Karpas-422 (cell line): ENCODE measurements at regions not wholly inside any gene's neighbourhood (a gene's known extent, or its start where the extent isn't known, plus 50 kb on each side); places are given as distances from the start of the nearest gene placed in this dataset.
A peak's percentile ranks its signal among the peaks of the same experiment; 100 is the strongest.

Source experiments
- DNase-seq: peaks from one replicate; pipeline ENCODE4 v3.0.0-alpha.2; 2015
- H2AFZ ChIP-seq: fragments of 200-600 bp; sonication (generic); 2 replicates; pipeline ENCODE4 v1.6.1; 2014; ENCODE audit warnings: antibody characterized with exemption, low read length, mixed read lengths
- H3K27ac ChIP-seq: fragments of 200-600 bp; sonication (generic); 2 replicates; pipeline ENCODE4 v1.5.1; 2014; ENCODE audit warnings: mild to moderate bottlenecking, low read length, moderate library complexity
- H3K27me3 ChIP-seq: fragments of 200-600 bp; sonication (generic); 2 replicates; pipeline ENCODE4 v1.6.1; 2014; ENCODE audit warnings: low read length, mixed read lengths
- H3K36me3 ChIP-seq: fragments of 200-600 bp; sonication (generic); 2 replicates; pipeline ENCODE4 v1.6.1; 2014; ENCODE audit warnings: low read length, mixed read lengths; ENCODE audit not compliant: insufficient read depth
- H3K4me1 ChIP-seq: fragments of 200-600 bp; sonication (generic); 2 replicates; pipeline ENCODE4 v1.6.1; 2014; ENCODE audit warnings: mild to moderate bottlenecking, low read length, mixed read lengths
- H3K4me2 ChIP-seq: fragments of 200-600 bp; sonication (generic); 2 replicates; pipeline ENCODE4 v1.6.1; 2014; ENCODE audit warnings: low read length, low read depth, mild to moderate bottlenecking; ENCODE audit not compliant: poor library complexity, severe bottlenecking
- H3K4me3 ChIP-seq: fragments of 200-600 bp; sonication (generic); 2 replicates; pipeline ENCODE4 v1.5.1; 2014; ENCODE audit warnings: mild to moderate bottlenecking, antibody characterized with exemption, low read length, mixed read lengths
- H3K79me2 ChIP-seq: fragments of 200-600 bp; sonication (generic); 2 replicates; pipeline ENCODE4 v1.6.1; 2014; ENCODE audit warnings: mild to moderate bottlenecking, low read length, mixed read lengths
- H3K9ac ChIP-seq: fragments of 200-600 bp; sonication (generic); 2 replicates; pipeline ENCODE4 v1.6.0; 2014; ENCODE audit warnings: low read length
- H3K9me2 ChIP-seq: fragments of 200-600 bp; sonication (generic), shearing (Covaris generic); replicated peaks from 2 replicates; pipeline ENCODE4 v1.6.0; 2014; ENCODE audit warnings: mild to moderate bottlenecking, low read length, moderate library complexity; ENCODE audit not compliant: insufficient read depth
- H3K9me3 ChIP-seq: fragments of 300-700, 200-600 bp; sonication (generic); 2 replicates; pipeline ENCODE4 v1.6.1; 2014; ENCODE audit warnings: low read length, mixed read lengths
- H4K20me1 ChIP-seq: fragments of 200-600 bp; sonication (generic); 2 replicates; pipeline ENCODE4 v1.6.1; 2014; ENCODE audit warnings: mild to moderate bottlenecking, antibody characterized with exemption, low read length, low read depth; ENCODE audit not compliant: insufficient read depth

DNA sequence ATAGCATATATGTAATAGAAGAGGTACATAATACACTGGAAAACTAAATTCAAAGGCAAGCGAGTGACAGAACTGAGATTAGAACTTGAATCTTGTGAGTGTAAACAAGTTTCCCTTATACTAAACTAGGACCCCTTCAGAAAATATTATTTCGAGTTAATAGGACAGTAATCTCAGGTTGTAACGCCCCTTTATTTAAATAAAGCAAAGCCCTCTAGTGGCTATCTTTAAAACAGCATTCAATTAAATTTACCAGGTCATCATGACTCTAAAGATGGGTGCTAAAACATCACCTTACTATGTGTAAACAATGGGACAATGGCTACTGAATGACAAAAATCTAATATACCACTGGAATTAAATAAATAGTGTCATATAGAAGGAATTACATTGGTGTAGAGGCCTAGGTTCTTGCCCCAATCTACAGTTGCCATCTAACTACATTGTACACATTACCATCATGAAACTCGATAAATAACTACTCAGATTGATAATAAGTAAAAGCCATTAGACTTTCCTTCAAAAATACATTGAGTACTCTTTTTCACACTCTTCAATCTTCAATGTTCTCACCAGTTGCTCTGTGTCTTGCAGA is 255.4 kb upstream of the IRAK1BP1 start:
- H3K27ac ChIP-seq = no peak overlapping the region
- no peaks in the 10 kb centered on the region for H3K9me2 ChIP-seq
- H3K36me3 ChIP-seq = no peaks in the 10 kb centered on the region
- H3K27me3 ChIP-seq = no peaks in the 10 kb centered on the region
- H3K4me1 ChIP-seq = no peaks in the 10 kb centered on the region
- H3K4me3 ChIP-seq = no peak overlapping the region
- no peaks in the 10 kb centered on the region for H3K79me2 ChIP-seq
- no peak overlapping the region for H3K9ac ChIP-seq
- H3K4me2 ChIP-seq = no peak overlapping the region
- peak; percentile 71 for DNase-seq
- H2AFZ ChIP-seq = no peak overlapping the region
- H3K9me3 ChIP-seq = no peaks in the 10 kb centered on the region
- no peaks in the 10 kb centered on the region for H4K20me1 ChIP-seq

- H3K27ac ChIP-seq = no peak overlapping the region
- H3K9me2 ChIP-seq = no peaks in the 10 kb centered on the region
- H3K4me3 ChIP-seq = no peak overlapping the region
- no peaks in the 10 kb centered on the region for H3K9me3 ChIP-seq
- H3K79me2 ChIP-seq = no peaks in the 10 kb centered on the region
- no peak overlapping the region for H3K4me2 ChIP-seq
- H3K9ac ChIP-seq = no peak overlapping the region
- no peaks in the 10 kb centered on the region for H3K36me3 ChIP-seq
- H3K4me1 ChIP-seq = no peaks in the 10 kb centered on the region
- no peak for DNase-seq
- H3K27me3 ChIP-seq = no peaks in the 10 kb centered on the region
- H4K20me1 ChIP-seq = no peaks in the 10 kb centered on the region
- H2AFZ ChIP-seq = no peak overlapping the region
These were observed 252.4 kb upstream of the IRAK1BP1 start for GRCh38 chr6:78614961-78615360.

- no peak for DNase-seq
- Histone ChIP-seq H3K27me3 (no peaks in the 10 kb centered on the region), H3K4me3 (no peak overlapping the region), H4K20me1 (no peaks in the 10 kb centered on the region), H3K4me1 (no peaks in the 10 kb centered on the region), H3K36me3 (no peaks in the 10 kb centered on the region), H3K27ac (no peak overlapping the region), H3K79me2 (no peaks in the 10 kb centered on the region), H3K4me2 (no peak overlapping the region), H2AFZ (no peak overlapping the region), H3K9me2 (no peaks in the 10 kb centered on the region), H3K9me3 (no peaks in the 10 kb centered on the region), H3K9ac (no peak overlapping the region)
These were observed 251.9 kb upstream of the IRAK1BP1 start for GRCh38 chr6:78615430-78615904.

DNA sequence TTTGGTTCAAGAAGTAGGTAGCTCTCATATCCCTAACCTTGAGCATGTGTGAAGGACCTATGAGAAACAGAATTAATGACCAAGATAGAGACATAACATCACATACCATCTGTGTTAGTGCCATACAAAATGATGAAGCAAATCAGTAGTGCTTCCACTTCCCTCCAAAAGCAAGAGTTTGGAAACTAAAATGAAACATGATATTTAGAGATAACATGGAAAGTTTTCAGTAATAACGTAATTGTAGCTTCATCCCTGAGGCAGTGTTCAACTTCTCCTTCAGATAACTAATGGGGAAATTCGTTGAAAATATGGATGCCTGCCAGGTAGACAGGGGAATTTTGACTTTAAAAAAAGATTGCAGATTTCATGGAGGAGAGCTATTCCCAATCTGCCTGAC is 248.4 kb upstream of the IRAK1BP1 start:
- Histone ChIP-seq H3K4me3 (no peak overlapping the region), H3K36me3 (no peaks in the 10 kb centered on the region), H3K27ac (no peak overlapping the region), H4K20me1 (no peaks in the 10 kb centered on the region), H3K4me1 (no peaks in the 10 kb centered on the region), H3K9ac (no peak overlapping the region), H2AFZ (no peak overlapping the region), H3K9me3 (no peaks in the 10 kb centered on the region), H3K9me2 (no peaks in the 10 kb centered on the region), H3K27me3 (no peaks in the 10 kb centered on the region), H3K79me2 (no peaks in the 10 kb centered on the region), H3K4me2 (no peak overlapping the region)
- no peak for DNase-seq

- Histone ChIP-seq H2AFZ (no peak overlapping the region), H3K27me3 (no peaks in the 10 kb centered on the region), H3K79me2 (no peaks in the 10 kb centered on the region), H3K9me2 (no peaks in the 10 kb centered on the region), H3K4me2 (no peak overlapping the region), H3K9me3 (no peaks in the 10 kb centered on the region), H3K4me1 (no peaks in the 10 kb centered on the region), H3K4me3 (no peak overlapping the region), H3K36me3 (no peaks in the 10 kb centered on the region), H3K27ac (no peak overlapping the region), H3K9ac (no peak overlapping the region), H4K20me1 (no peaks in the 10 kb centered on the region)
- DNase-seq = no peak
These were observed 243.8 kb upstream of the IRAK1BP1 start for GRCh38 chr6:78623554-78623953.

DNA sequence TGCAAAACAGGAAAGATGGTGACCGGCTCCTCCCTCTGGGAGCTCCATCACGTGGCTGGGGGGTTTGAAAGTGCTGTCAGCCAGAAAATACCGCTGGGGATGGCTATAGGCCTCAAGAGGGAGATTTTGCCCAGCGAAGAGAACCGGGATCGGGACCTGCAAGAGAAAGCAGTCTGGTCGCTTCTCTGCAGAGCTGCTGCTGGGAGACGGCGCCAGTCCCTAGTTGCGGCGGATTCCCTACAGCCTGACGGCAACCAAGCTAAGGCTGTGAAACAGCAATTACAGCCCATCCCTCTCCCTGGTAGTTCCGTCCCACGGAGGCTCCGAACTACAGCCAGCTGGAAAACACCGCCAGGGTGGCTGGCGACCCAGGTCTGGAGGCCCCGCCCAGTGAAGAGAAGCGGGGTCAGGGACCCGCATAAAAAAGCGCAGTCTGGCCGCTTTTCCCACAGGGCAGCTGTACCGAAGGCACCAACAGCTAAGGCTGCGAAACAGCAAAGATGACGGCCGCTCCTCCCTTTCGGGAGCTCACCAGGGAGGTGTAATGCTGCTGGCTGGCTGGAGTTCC is 238.1 kb upstream of the IRAK1BP1 start:
- Histone ChIP-seq H3K4me3 (no peak overlapping the region), H3K9me2 (no peaks in the 10 kb centered on the region), H3K9ac (no peak overlapping the region), H3K9me3 (no peaks in the 10 kb centered on the region), H3K36me3 (no peaks in the 10 kb centered on the region), H4K20me1 (no peaks in the 10 kb centered on the region), H3K4me1 (no peaks in the 10 kb centered on the region), H2AFZ (no peak overlapping the region), H3K27ac (no peak overlapping the region), H3K27me3 (no peaks in the 10 kb centered on the region), H3K4me2 (no peak overlapping the region), H3K79me2 (no peaks in the 10 kb centered on the region)
- no peak for DNase-seq

- Histone ChIP-seq H3K27ac (no peak overlapping the region), H3K4me3 (no peak overlapping the region), H3K27me3 (no peaks in the 10 kb centered on the region), H2AFZ (no peak overlapping the region), H3K4me1 (no peaks in the 10 kb centered on the region), H3K9me2 (no peaks in the 10 kb centered on the region), H3K9ac (no peak overlapping the region), H4K20me1 (no peaks in the 10 kb centered on the region), H3K79me2 (no peaks in the 10 kb centered on the region), H3K9me3 (no peaks in the 10 kb centered on the region), H3K36me3 (no peaks in the 10 kb centered on the region), H3K4me2 (no peak overlapping the region)
- no peak for DNase-seq
These were observed 237.5 kb upstream of the IRAK1BP1 start for GRCh38 chr6:78629836-78630235.

DNA sequence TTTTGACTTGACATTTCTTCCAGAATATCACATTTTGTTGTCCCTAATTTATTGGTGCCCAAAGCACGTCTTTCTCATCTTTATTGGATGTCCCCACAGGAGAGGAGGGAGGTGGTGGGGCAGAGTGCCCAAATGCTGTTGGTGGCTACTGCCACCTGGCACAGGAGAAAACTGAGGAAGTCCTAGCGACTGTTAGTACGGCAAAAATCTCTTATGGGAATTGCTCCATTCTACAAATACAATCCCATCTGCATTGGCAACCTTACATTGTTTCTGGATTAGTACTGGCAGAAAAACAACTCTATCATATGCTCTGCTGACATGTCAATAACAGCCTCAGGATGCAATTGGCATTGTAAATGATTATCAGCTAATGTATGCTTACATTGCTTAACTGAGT is 235.4 kb upstream of the IRAK1BP1 start:
- Histone ChIP-seq H3K9ac (no peak overlapping the region), H3K9me2 (no peaks in the 10 kb centered on the region), H3K36me3 (no peaks in the 10 kb centered on the region), H3K4me3 (no peak overlapping the region), H3K4me1 (no peaks in the 10 kb centered on the region), H3K9me3 (no peaks in the 10 kb centered on the region), H3K27ac (no peak overlapping the region), H3K27me3 (no peaks in the 10 kb centered on the region), H2AFZ (no peak overlapping the region), H3K4me2 (no peak overlapping the region), H3K79me2 (no peaks in the 10 kb centered on the region), H4K20me1 (no peaks in the 10 kb centered on the region)
- DNase-seq = no peak
